Upper lobe of right lung (tissue), 1 donor: ENCODE measurements at regions not wholly inside any gene's neighbourhood (a gene's known extent, or its start where the extent isn't known, plus 50 kb on each side); places are given as distances from the start of the nearest gene placed in this dataset.

Experiments used
- ATAC-seq: fragments of 200-7000 bp; cut with Tn5 transposase; one replicate; pipeline ENCODE4 v1.9.1; 2020; ENCODE audit warnings: mild to moderate bottlenecking, moderate library complexity
- DNase-seq: peaks from one replicate; pipeline ENCODE4 v3.0.0-alpha.2; 2020
- H3K27ac ChIP-seq: fragments of 200-600 bp; one replicate; pipeline ENCODE4 v1.8.0; 2022
- H3K27me3 ChIP-seq: fragments of 200-600 bp; one replicate; pipeline ENCODE4 v1.8.0; 2022; ENCODE audit warnings: mild to moderate bottlenecking
- H3K36me3 ChIP-seq: fragments of 200-600 bp; one replicate; pipeline ENCODE4 v1.8.0; 2022
- H3K4me1 ChIP-seq: fragments of 200-600 bp; one replicate; pipeline ENCODE4 v1.8.0; 2022
- H3K4me3 ChIP-seq: fragments of 200-600 bp; one replicate; pipeline ENCODE4 v1.8.0; 2022; ENCODE audit warnings: mild to moderate bottlenecking
- H3K9me3 ChIP-seq: fragments of 200-600 bp; one replicate; pipeline ENCODE4 v1.8.0; 2022
- intact Hi-C: fragments of 100-400 bp; cut with DNase I; formaldehyde crosslinking; loops from one replicate; pipeline ENCODE4 v1.11.0; 2022
- TF ChIP-seq, protein P1 (sequence below): fragments of 200-600 bp; IDR thresholded peaks from one replicate; pipeline ENCODE4 v1.8.0; 2022; ENCODE audit warnings: antibody characterized with exemption
- donor health status: DM: no; HTN: yes; CAD: no; lungs with severe emphysema.

DNA sequence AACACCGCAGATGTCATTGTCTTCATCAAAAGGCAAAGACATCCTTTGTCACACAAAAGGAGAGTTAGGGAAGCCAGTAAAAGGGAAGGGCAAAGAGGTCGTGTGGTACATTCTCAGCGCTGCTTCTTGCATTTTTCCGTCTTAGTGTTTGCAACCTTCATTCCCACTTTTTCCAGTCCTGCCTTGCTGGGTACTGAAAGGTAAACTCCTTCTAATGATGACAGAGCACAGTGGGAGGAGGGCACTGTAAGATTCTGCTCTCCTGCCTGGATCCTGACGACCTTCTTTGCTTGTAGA is 424.3 kb upstream of the MEX3C start:
- H3K27ac ChIP-seq: no peak overlapping the region
- H3K4me3 ChIP-seq: no peak overlapping the region
- DNase-seq (no peak), ATAC-seq (no peak)
- no peaks in the 10 kb centered on the region for H3K9me3 ChIP-seq
- no peaks in the 10 kb centered on the region for H3K4me1 ChIP-seq
- TF ChIP-seq, protein P1, sequence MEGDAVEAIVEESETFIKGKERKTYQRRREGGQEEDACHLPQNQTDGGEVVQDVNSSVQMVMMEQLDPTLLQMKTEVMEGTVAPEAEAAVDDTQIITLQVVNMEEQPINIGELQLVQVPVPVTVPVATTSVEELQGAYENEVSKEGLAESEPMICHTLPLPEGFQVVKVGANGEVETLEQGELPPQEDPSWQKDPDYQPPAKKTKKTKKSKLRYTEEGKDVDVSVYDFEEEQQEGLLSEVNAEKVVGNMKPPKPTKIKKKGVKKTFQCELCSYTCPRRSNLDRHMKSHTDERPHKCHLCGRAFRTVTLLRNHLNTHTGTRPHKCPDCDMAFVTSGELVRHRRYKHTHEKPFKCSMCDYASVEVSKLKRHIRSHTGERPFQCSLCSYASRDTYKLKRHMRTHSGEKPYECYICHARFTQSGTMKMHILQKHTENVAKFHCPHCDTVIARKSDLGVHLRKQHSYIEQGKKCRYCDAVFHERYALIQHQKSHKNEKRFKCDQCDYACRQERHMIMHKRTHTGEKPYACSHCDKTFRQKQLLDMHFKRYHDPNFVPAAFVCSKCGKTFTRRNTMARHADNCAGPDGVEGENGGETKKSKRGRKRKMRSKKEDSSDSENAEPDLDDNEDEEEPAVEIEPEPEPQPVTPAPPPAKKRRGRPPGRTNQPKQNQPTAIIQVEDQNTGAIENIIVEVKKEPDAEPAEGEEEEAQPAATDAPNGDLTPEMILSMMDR: no peak
- H3K36me3 ChIP-seq: no peaks in the 10 kb centered on the region
- intact Hi-C loops: no loop called here
- H3K27me3 ChIP-seq: no peaks in the 10 kb centered on the region

DNA sequence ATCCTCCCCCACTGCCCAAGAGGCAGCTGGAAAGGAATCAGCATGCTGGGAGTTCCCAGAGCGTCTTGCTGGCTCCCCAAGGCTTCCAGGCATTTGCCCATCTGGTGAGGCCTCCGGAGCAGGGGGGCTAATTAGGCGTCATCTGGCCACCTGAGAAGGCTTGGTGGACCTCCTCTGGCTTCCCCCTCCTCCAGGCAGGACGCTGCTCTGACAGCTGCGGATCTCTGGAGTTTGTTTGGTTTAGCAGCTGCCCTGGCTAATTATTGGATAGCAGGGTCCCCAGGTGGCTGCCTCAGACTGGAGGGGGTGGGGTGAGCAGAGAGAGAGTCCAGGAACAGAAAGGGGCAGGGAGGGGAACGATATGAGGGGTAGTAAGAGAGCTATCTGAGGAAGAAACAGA is 425.2 kb upstream of the MEX3C start:
- Histone ChIP-seq H3K4me1 (no peaks in the 10 kb centered on the region), H3K9me3 (no peaks in the 10 kb centered on the region), H3K27me3 (no peaks in the 10 kb centered on the region), H3K27ac (no peak overlapping the region), H3K4me3 (no peak overlapping the region), H3K36me3 (no peaks in the 10 kb centered on the region)
- intact Hi-C loops: no loop called here
- ATAC-seq (no peak), DNase-seq (no peak)
- TF ChIP-seq, protein P1: no peak

DNA sequence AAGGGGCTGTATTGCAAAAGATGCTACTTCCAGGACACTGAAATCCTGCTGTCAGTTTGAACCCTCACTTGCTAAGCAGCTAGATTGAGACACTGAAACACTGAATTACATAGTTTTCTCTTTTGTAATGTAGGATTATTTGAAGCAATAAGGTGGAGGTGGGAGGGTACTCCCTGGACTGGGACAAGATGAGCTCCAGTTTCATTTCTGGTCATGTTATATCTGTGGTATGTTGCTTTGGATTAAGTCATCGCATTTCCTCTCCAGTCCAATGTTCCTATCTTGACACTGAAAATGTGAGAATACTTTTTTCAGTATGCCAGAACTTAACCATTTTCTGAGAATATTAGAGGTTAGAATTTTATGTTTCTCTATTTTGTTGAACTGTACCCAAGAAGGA is 426.2 kb upstream of the MEX3C start:
- intact Hi-C loops: no loop called here
- TF ChIP-seq, protein P1: no peak

DNA sequence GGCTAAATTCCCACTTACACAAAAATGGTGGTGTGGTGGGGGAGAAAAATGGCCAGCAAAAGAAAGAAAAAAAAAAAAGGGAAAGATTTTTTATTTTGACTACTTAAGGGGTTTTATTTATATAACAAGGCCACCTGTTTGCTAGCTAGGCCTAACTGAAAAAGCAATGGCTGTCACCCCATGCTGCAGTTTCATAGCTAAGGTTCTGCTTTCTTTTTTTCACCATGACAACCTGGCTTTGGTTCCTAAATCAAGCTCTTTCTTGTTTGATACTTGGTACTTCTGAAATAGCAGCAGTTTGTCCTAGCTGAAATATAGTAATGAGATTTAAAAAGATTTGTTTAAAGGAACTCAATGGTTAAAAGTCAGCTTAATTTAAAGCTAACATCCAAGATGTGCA is 433.2 kb upstream of the MEX3C start:
- ATAC-seq (no peak), DNase-seq (no peak)
- intact Hi-C loops: no loop called here
- Histone ChIP-seq H3K4me1 (no peaks in the 10 kb centered on the region), H3K36me3 (no peaks in the 10 kb centered on the region), H3K9me3 (no peaks in the 10 kb centered on the region), H3K27me3 (no peaks in the 10 kb centered on the region), H3K4me3 (no peak overlapping the region), H3K27ac (no peak overlapping the region)
- TF ChIP-seq, protein P1: no peak

More for the DNA sequence above, 426.2 kb upstream of the MEX3C start:
- DNase-seq (no peak), ATAC-seq (peak; percentile 36)
- Histone ChIP-seq H3K4me1 (no peaks in the 10 kb centered on the region), H3K9me3 (no peaks in the 10 kb centered on the region), H3K27ac (no peak overlapping the region), H3K36me3 (no peaks in the 10 kb centered on the region), H3K4me3 (no peak overlapping the region), H3K27me3 (no peaks in the 10 kb centered on the region)

DNA sequence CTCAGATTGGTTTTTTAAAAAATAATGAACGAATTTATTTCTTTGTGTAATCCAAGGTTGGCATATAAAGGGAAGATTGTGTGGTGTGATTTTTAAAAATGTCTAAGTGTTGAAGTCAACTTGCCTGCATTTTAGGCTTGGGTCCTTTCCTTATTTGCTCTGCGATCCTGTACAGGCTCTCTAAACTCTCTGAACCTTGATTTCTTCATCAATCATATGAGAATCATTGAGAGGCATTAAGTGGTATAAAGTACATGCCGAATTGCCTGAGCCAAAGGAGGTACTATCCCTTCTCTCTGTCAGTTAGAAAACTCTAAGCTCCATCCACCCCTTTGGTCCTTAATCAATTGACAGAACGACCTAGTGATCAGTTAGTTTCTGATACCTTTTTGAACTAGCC is 440.4 kb upstream of the MEX3C start:
- Histone ChIP-seq H3K4me3 (no peak overlapping the region), H3K36me3 (no peaks in the 10 kb centered on the region), H3K9me3 (no peaks in the 10 kb centered on the region), H3K27me3 (no peaks in the 10 kb centered on the region), H3K27ac (no peak overlapping the region), H3K4me1 (no peaks in the 10 kb centered on the region)
- TF ChIP-seq, protein P1: no peak
- DNase-seq (no peak), ATAC-seq (peak; percentile 66)
- intact Hi-C loops: no loop called here

DNA sequence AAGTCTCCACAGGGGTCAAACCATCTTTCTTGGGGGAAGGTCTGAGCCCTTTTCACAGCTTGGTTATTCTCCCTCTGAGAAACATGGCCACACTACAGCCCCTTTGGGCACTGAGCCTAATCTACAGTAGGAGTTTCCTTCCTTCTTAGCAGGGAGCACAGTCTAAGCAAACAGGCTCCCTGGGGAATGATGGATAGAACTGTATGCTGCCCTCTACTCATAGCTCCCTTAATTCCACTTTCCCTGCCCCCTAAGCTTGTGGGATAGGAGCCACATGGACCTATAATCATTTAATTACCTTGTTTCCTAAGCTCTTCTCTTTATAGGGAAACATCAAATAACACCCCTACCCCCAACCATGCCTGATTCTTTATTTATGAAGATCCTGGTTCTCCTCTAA is 442.1 kb upstream of the MEX3C start:
- H3K36me3 ChIP-seq: no peaks in the 10 kb centered on the region

More for the DNA sequence above, 442.1 kb upstream of the MEX3C start:
- Histone ChIP-seq H3K9me3 (no peaks in the 10 kb centered on the region), H3K27ac (no peak overlapping the region), H3K27me3 (no peaks in the 10 kb centered on the region), H3K4me1 (no peaks in the 10 kb centered on the region), H3K4me3 (no peak overlapping the region)
- ATAC-seq (no peak), DNase-seq (no peak)
- intact Hi-C loops: no loop called here
- TF ChIP-seq, protein P1: no peak
